ENCODE measurements at regions not wholly inside any gene's neighbourhood (a gene's known extent, or its start where the extent isn't known, plus 50 kb on each side); places are given as distances from the start of the nearest gene placed in this dataset.

- no peak for DNase-seq
- CTCF ChIA-PET: no interaction called here
- no peak overlapping the region for H3K9ac ChIP-seq (ENCODE audit: low read length)
- H3K9me3 ChIP-seq (ENCODE audit: low read length): no peaks in the 10 kb centered on the region
- no peaks in the 10 kb centered on the region for H3K27me3 ChIP-seq (ENCODE audit: low read length)
- no peaks in the 10 kb centered on the region for H3K36me3 ChIP-seq (ENCODE audit: low read depth, low read length)
- no peak for ATAC-seq
- no peaks in the 10 kb centered on the region for H3K9me2 ChIP-seq (replicated peaks; ENCODE audit: low read length)
- no peaks in the 10 kb centered on the region for H3K4me1 ChIP-seq (ENCODE audit: insufficient read depth, low read length)
- H3K27ac ChIP-seq (ENCODE audit: low read length): no peak overlapping the region
- BruUV-seq (replicated peaks): no TSS peak
- no peak overlapping the region for H2AFZ ChIP-seq (ENCODE audit: low read length)
- no peaks in the 10 kb centered on the region for H3F3A ChIP-seq (ENCODE audit: low read length, unreplicated experiment)
- no peaks in the 10 kb centered on the region for H4K20me1 ChIP-seq (ENCODE audit: low read length)
- H3K79me2 ChIP-seq (ENCODE audit: low read length): no peaks in the 10 kb centered on the region
- no peak overlapping the region for H3K4me3 ChIP-seq (ENCODE audit: low read length)
- H3K4me2 ChIP-seq (ENCODE audit: low read length): no peak overlapping the region
- TF ChIP-seq, protein P1, sequence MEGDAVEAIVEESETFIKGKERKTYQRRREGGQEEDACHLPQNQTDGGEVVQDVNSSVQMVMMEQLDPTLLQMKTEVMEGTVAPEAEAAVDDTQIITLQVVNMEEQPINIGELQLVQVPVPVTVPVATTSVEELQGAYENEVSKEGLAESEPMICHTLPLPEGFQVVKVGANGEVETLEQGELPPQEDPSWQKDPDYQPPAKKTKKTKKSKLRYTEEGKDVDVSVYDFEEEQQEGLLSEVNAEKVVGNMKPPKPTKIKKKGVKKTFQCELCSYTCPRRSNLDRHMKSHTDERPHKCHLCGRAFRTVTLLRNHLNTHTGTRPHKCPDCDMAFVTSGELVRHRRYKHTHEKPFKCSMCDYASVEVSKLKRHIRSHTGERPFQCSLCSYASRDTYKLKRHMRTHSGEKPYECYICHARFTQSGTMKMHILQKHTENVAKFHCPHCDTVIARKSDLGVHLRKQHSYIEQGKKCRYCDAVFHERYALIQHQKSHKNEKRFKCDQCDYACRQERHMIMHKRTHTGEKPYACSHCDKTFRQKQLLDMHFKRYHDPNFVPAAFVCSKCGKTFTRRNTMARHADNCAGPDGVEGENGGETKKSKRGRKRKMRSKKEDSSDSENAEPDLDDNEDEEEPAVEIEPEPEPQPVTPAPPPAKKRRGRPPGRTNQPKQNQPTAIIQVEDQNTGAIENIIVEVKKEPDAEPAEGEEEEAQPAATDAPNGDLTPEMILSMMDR (conservative IDR thresholded peaks at IDR 0.05; ENCODE audit: low read depth, low read length): no peak
- no peak for TF ChIP-seq EZH2 (IDR thresholded peaks at IDR 0.05; ENCODE audit: low read length, unreplicated experiment)
- TF ChIP-seq EZH2phosphoT487 (IDR thresholded peaks at IDR 0.05; ENCODE audit: borderline replicate concordance, low read length): no peak
- POLR2A ChIA-PET (ENCODE audit: unreplicated experiment): no interaction called here
- intact Hi-C loops (cut with micrococcal nuclease): no loop called here
Measured at GRCh38 chr10:6950133-6950532, 370.1 kb upstream of the PRKCQ start.

DNA sequence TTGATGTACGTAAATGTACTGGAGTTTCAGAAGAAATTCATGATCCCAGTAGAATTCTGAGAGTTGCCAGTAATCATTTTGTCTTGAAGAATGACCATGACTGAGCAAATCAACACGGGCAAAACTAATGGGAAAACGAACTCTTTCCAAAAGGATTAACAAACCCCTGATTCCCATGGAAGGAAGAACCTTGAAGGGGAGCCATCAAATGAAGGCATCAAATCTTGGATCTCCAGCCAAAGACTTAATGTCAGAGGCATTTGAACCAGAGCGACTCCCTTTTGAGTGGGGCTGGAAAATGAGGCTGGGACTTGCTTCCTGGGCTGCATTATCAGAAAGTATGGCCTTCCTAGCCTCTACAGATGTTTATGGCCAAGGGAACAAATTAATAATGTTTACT, 364.4 kb upstream of the PRKCQ start:
- Histone ChIP-seq H3K27me3 (ENCODE audit: low read length) (no peaks in the 10 kb centered on the region), H4K20me1 (ENCODE audit: low read length) (no peaks in the 10 kb centered on the region), H3K27ac (ENCODE audit: low read length) (no peak overlapping the region), H3K4me3 (ENCODE audit: low read length) (no peak overlapping the region), H3K4me1 (ENCODE audit: insufficient read depth, low read length) (no peaks in the 10 kb centered on the region), H3K36me3 (ENCODE audit: low read depth, low read length) (no peaks in the 10 kb centered on the region), H3K9ac (ENCODE audit: low read length) (no peak overlapping the region), H3K79me2 (ENCODE audit: low read length) (no peaks in the 10 kb centered on the region), H2AFZ (ENCODE audit: low read length) (no peak overlapping the region), H3K9me2 (replicated peaks; ENCODE audit: low read length) (no peaks in the 10 kb centered on the region), H3F3A (ENCODE audit: low read length, unreplicated experiment) (no peaks in the 10 kb centered on the region), H3K9me3 (ENCODE audit: low read length) (no peaks in the 10 kb centered on the region), H3K4me2 (ENCODE audit: low read length) (no peak overlapping the region)
- ChIA-PET POLR2A (ENCODE audit: unreplicated experiment) (no interaction called here), CTCF (no interaction called here)
- intact Hi-C loops (cut with micrococcal nuclease): no loop called here
- DNase-seq: no peak
- TF ChIP-seq, protein P1 (conservative IDR thresholded peaks at IDR 0.05; ENCODE audit: low read depth, low read length): no peak
- TF ChIP-seq EZH2phosphoT487 (IDR thresholded peaks at IDR 0.05; ENCODE audit: borderline replicate concordance, low read length) (no peak), EZH2 (IDR thresholded peaks at IDR 0.05; ENCODE audit: low read length, unreplicated experiment) (no peak)
- BruUV-seq (replicated peaks): no TSS peak
- no peak for ATAC-seq

- CTCF ChIA-PET: no interaction called here
Measured at GRCh38 chr10:6938384-6938783, 358.3 kb upstream of the PRKCQ start.

More at GRCh38 chr10:6938384-6938783, 358.3 kb upstream of the PRKCQ start:
- no peak overlapping the region for H3K4me2 ChIP-seq (ENCODE audit: low read length)
- BruUV-seq (replicated peaks): no TSS peak
- H2AFZ ChIP-seq (ENCODE audit: low read length): no peak overlapping the region
- DNase-seq (no peak), ATAC-seq (no peak)
- H3K9ac ChIP-seq (ENCODE audit: low read length): no peak overlapping the region
- intact Hi-C loops (cut with micrococcal nuclease): no loop called here
- H3K4me1 ChIP-seq (ENCODE audit: insufficient read depth, low read length): no peaks in the 10 kb centered on the region
- H3K27ac ChIP-seq (ENCODE audit: low read length): no peak overlapping the region
- no peaks in the 10 kb centered on the region for H3F3A ChIP-seq (ENCODE audit: low read length, unreplicated experiment)
- no peak overlapping the region for H3K4me3 ChIP-seq (ENCODE audit: low read length)
- H4K20me1 ChIP-seq (ENCODE audit: low read length): no peaks in the 10 kb centered on the region
- no peaks in the 10 kb centered on the region for H3K9me3 ChIP-seq (ENCODE audit: low read length)
- POLR2A ChIA-PET (ENCODE audit: unreplicated experiment): no interaction called here
- H3K36me3 ChIP-seq (ENCODE audit: low read depth, low read length): no peaks in the 10 kb centered on the region
- no peaks in the 10 kb centered on the region for H3K9me2 ChIP-seq (replicated peaks; ENCODE audit: low read length)
- H3K79me2 ChIP-seq (ENCODE audit: low read length): no peaks in the 10 kb centered on the region
- no peak for TF ChIP-seq EZH2 (IDR thresholded peaks at IDR 0.05; ENCODE audit: low read length, unreplicated experiment)
- TF ChIP-seq EZH2phosphoT487 (IDR thresholded peaks at IDR 0.05; ENCODE audit: borderline replicate concordance, low read length): no peak
- TF ChIP-seq, protein P1 (conservative IDR thresholded peaks at IDR 0.05; ENCODE audit: low read depth, low read length): no peak
- H3K27me3 ChIP-seq (ENCODE audit: low read length): no peaks in the 10 kb centered on the region
